CD14-positive monocyte (primary cell): ENCODE measurements at regions not wholly inside any gene's neighbourhood (a gene's known extent, or its start where the extent isn't known, plus 50 kb on each side); places are given as distances from the start of the nearest gene placed in this dataset.

Experiments
- DNase-seq, 3 donors: peaks; one replicate each; pipeline ENCODE4 v3.0.0-alpha.2; 2011 to 2022
- H2AFZ ChIP-seq: 2 replicates; pipeline ENCODE4 v1.6.0; 2012; ENCODE audit warnings: mild to moderate bottlenecking, low read depth, low read length, inconsistent platforms; ENCODE audit not compliant: insufficient read depth, poor library complexity, severe bottlenecking
- H3K27ac ChIP-seq, 2 donors: 1 replicate in 1 of 2; 2 replicates in 1 of 2; pipeline ENCODE4 v1.5.1; 2012 to 2013; ENCODE audit warnings: low read length in 2 of 2, control low read depth in 1 of 2, inconsistent platforms in 1 of 2, low read depth in 1 of 2, mild to moderate bottlenecking in 1 of 2
- H3K27me3 ChIP-seq, 2 donors: one replicate each; pipeline versions ENCODE4 v1.6.0 to v1.6.1; 2011 to 2013; ENCODE audit warnings: low read length in 2 of 2; ENCODE audit not compliant: control insufficient read depth in 2 of 2, insufficient read depth in 2 of 2
- H3K36me3 ChIP-seq, 2 donors: replicated peaks in 1 of 2; 1 replicate in 1 of 2; 2 replicates in 1 of 2; pipeline versions ENCODE4 v1.5.1 to v1.6.1; 2012 to 2013; ENCODE audit warnings: low read length in 2 of 2, control low read depth in 1 of 2, inconsistent platforms in 1 of 2, mild to moderate bottlenecking in 1 of 2; ENCODE audit not compliant: insufficient read depth in 2 of 2, control insufficient read depth in 1 of 2
- H3K4me1 ChIP-seq, 2 donors: 1 replicate in 1 of 2; 2 replicates in 1 of 2; pipeline versions ENCODE4 v1.5.1 to v1.6.1; 2012 to 2013; ENCODE audit warnings: low read length in 2 of 2, control low read depth in 1 of 2, inconsistent platforms in 1 of 2, mild to moderate bottlenecking in 1 of 2, moderate library complexity in 1 of 2; ENCODE audit not compliant: insufficient read depth in 2 of 2, control insufficient read depth in 1 of 2
- H3K4me2 ChIP-seq: replicated peaks from 2 replicates; pipeline ENCODE3; 2012; ENCODE audit warnings: low read length, moderate library complexity, mild to moderate bottlenecking; ENCODE audit not compliant: poor library complexity, severe bottlenecking; ENCODE audit errors: extremely low read depth
- H3K4me3 ChIP-seq, 3 experiments: fragments of 200-600 bp in 1 of 3; sonication (generic) in 1 of 3; replicated peaks in 1 of 3; 1 replicate in 2 of 3; 2 replicates in 1 of 3; pipeline ENCODE4 v1.5.1; 2011 to 2013; ENCODE audit warnings: low read length in 3 of 3, mild to moderate bottlenecking in 3 of 3, control low read depth in 2 of 3, low read depth in 2 of 3, inconsistent platforms in 1 of 3, moderate library complexity in 1 of 3
- H3K79me2 ChIP-seq: 2 replicates; pipeline ENCODE4 v1.6.0; 2012; ENCODE audit warnings: mild to moderate bottlenecking, control low read depth, inconsistent platforms, low read length, moderate library complexity; ENCODE audit not compliant: insufficient read depth
- H3K9ac ChIP-seq: 2 replicates; pipeline ENCODE4 v1.6.0; 2017; ENCODE audit warnings: low read length, mild to moderate bottlenecking; ENCODE audit not compliant: insufficient read depth, poor library complexity, severe bottlenecking
- H3K9me3 ChIP-seq, 2 donors: replicated peaks in 1 of 2; 1 replicate in 1 of 2; 2 replicates in 1 of 2; pipeline versions ENCODE4 v1.5.1 to v1.6.1; 2012 to 2013; ENCODE audit warnings: low read length in 2 of 2, control low read depth in 1 of 2; ENCODE audit not compliant: control insufficient read depth in 1 of 2, insufficient read depth in 1 of 2
- H4K20me1 ChIP-seq: 2 replicates; pipeline ENCODE4 v1.6.0; 2012; ENCODE audit warnings: mild to moderate bottlenecking, low read length, control low read depth, moderate library complexity; ENCODE audit not compliant: insufficient read depth
- H3K27ac Mint-ChIP-seq, 7 donors: one replicate each; pipeline ENCODE4 v1.8.0; 2020; ENCODE audit warnings: mild to moderate bottlenecking in 7 of 7, mixed read lengths in 7 of 7, moderate library complexity in 6 of 7, inconsistent platforms in 2 of 7
- H3K27me3 Mint-ChIP-seq, 3 donors: one replicate each; pipeline ENCODE4 v1.8.0; 2021 to 2022; ENCODE audit warnings: low read depth in 3 of 3, mild to moderate bottlenecking in 3 of 3, mixed read lengths in 3 of 3, moderate library complexity in 3 of 3, inconsistent platforms in 1 of 3
- H3K36me3 Mint-ChIP-seq, 2 donors: one replicate each; pipeline ENCODE4 v1.8.0; 2020; ENCODE audit warnings: mixed read lengths in 2 of 2, inconsistent platforms in 1 of 2, mild to moderate bottlenecking in 1 of 2
- H3K4me1 Mint-ChIP-seq: one replicate; pipeline ENCODE4 v1.8.0; 2020; ENCODE audit warnings: mild to moderate bottlenecking, mixed read lengths
- H3K4me3 Mint-ChIP-seq, 2 donors: one replicate each; pipeline ENCODE4 v1.8.0; 2020; ENCODE audit warnings: mild to moderate bottlenecking in 2 of 2, mixed read lengths in 2 of 2, moderate library complexity in 1 of 2
- H3K9me3 Mint-ChIP-seq, 7 donors: one replicate each; pipeline ENCODE4 v1.8.0; 2020 to 2022; ENCODE audit warnings: mixed read lengths in 7 of 7, mild to moderate bottlenecking in 6 of 7, moderate library complexity in 6 of 7, inconsistent platforms in 2 of 7
- CTCF ChIP-seq: fragments of 200-600 bp; IDR thresholded peaks from one replicate; pipeline ENCODE4 v1.8.0; 2022; ENCODE audit warnings: antibody characterized with exemption, mild to moderate bottlenecking
- WGBS: methylation state at CpG from one replicate; pipeline ENCODE4 v1.1.5; 2013; ENCODE audit warnings: missing lambda C conversion rate; ENCODE audit not compliant: insufficient coverage; 5-methylcytosine and 5-hydroxymethylcytosine counted together
- intact Hi-C, 2 donors: fragments of 100-400 bp; cut with micrococcal nuclease; formaldehyde crosslinking; loops; one replicate each; pipeline versions ENCODE4 v1.15.0 to v1.15.1; 2023

- no peak overlapping the region for H3K9ac ChIP-seq
- no peak overlapping the region for H2AFZ ChIP-seq
- no peaks in the 10 kb centered on the region for H3K36me3 ChIP-seq
- H3K27me3 ChIP-seq, result peaks cover 0 to 2% of the 10 kb centered on the region in 2 donors
- no peak overlapping the region for H3K4me2 ChIP-seq
- H4K20me1 ChIP-seq, result no peaks in the 10 kb centered on the region
- DNase-seq, result peak in 2 of 3 donors; percentile 8 to 11
- H3K4me3 ChIP-seq, result no peak overlapping the region
- H3K4me1 Mint-ChIP-seq, result peaks cover 6% of the 10 kb centered on the region
- no peaks in the 10 kb centered on the region for H3K79me2 ChIP-seq
- no peaks in the 10 kb centered on the region for H3K36me3 Mint-ChIP-seq
- TF ChIP-seq CTCF, result no peak
- no peak overlapping the region for H3K4me3 Mint-ChIP-seq
- H3K9me3 Mint-ChIP-seq, result peaks cover 0 to 2% (median 1%) of the 10 kb centered on the region in 7 donors
- H3K27ac Mint-ChIP-seq, result no peak overlapping the region
- 100% methylated on average over 1 of the region's 1 CpG for WGBS
- H3K4me1 ChIP-seq, result peaks cover 0 to 12% of the 10 kb centered on the region in 2 donors
- intact Hi-C loops, result no loop called here
- H3K27ac ChIP-seq, result no peak overlapping the region
- peaks cover 2 to 5% (median 4%) of the 10 kb centered on the region in 3 donors for H3K27me3 Mint-ChIP-seq
- H3K9me3 ChIP-seq, result no peaks in the 10 kb centered on the region
Measured at GRCh38 chr2:22290302-22290701, 1094.7 kb upstream of the KLHL29 start.

- intact Hi-C loops, result no loop called here
- H3K4me3 Mint-ChIP-seq, result no peak overlapping the region
- TF ChIP-seq CTCF, result no peak
Measured at GRCh38 chr2:22290909-22291473, 1094.0 kb upstream of the KLHL29 start.

More at GRCh38 chr2:22290909-22291473, 1094.0 kb upstream of the KLHL29 start:
- Histone ChIP-seq H3K27me3 (peaks cover 0 to 2% of the 10 kb centered on the region in 2 donors), H3K9me3 (no peaks in the 10 kb centered on the region), H3K27ac (no peak overlapping the region), H3K36me3 (no peaks in the 10 kb centered on the region), H4K20me1 (no peaks in the 10 kb centered on the region), H3K79me2 (no peaks in the 10 kb centered on the region), H3K4me3 (no peak overlapping the region), H2AFZ (no peak overlapping the region), H3K4me1 (peaks cover 0 to 12% of the 10 kb centered on the region in 2 donors), H3K9ac (no peak overlapping the region), H3K4me2 (no peak overlapping the region)
- H3K36me3 Mint-ChIP-seq, result no peaks in the 10 kb centered on the region
- no CpG with 5 or more reads among the region's 4 CpGs for WGBS
- H3K9me3 Mint-ChIP-seq, result peaks cover 0 to 2% (median 1%) of the 10 kb centered on the region in 7 donors
- DNase-seq, result no peak
- no peak overlapping the region for H3K27ac Mint-ChIP-seq
- peaks cover 6% of the 10 kb centered on the region for H3K4me1 Mint-ChIP-seq
- peaks cover 2 to 5% (median 4%) of the 10 kb centered on the region in 3 donors for H3K27me3 Mint-ChIP-seq
